Hepatocyte (in vitro differentiated cells): ENCODE measurements at regions not wholly inside any gene's neighbourhood (a gene's known extent, or its start where the extent isn't known, plus 50 kb on each side); places are given as distances from the start of the nearest gene placed in this dataset.

Source experiments
- DNase-seq: peaks from one replicate; pipeline ENCODE4 v3.0.0-alpha.2; 2016; ENCODE audit warnings: low spot score
- H2AFZ ChIP-seq: fragments of 200-600 bp; sonication (generic); 2 replicates; pipeline ENCODE4 v1.6.0; 2016; ENCODE audit warnings: antibody characterized with exemption, mild to moderate bottlenecking
- H3K27ac ChIP-seq: fragments of 200-600 bp; sonication (generic); 2 replicates; pipeline ENCODE4 v1.5.1; 2016; ENCODE audit warnings: mild to moderate bottlenecking
- H3K27me3 ChIP-seq: fragments of 200-600 bp; sonication (generic); 2 replicates; pipeline ENCODE4 v1.6.1; 2016
- H3K36me3 ChIP-seq: fragments of 200-600 bp; sonication (generic); replicated peaks from 2 replicates; pipeline ENCODE4 v1.5.1; 2016; ENCODE audit warnings: low read depth; ENCODE audit not compliant: insufficient read depth
- H3K4me1 ChIP-seq: fragments of 200-600 bp; sonication (generic); 2 replicates; pipeline ENCODE4 v1.5.1; 2016; ENCODE audit warnings: mild to moderate bottlenecking, moderate library complexity; ENCODE audit not compliant: insufficient read depth
- H3K4me2 ChIP-seq: fragments of 200-600 bp; sonication (generic); 2 replicates; pipeline ENCODE4 v1.6.0; 2016
- H3K4me3 ChIP-seq: fragments of 200-600 bp; sonication (generic); 2 replicates; pipeline ENCODE4 v1.5.1; 2016; ENCODE audit warnings: mild to moderate bottlenecking
- H3K79me2 ChIP-seq: fragments of 200-600 bp; sonication (generic); 2 replicates; pipeline ENCODE4 v1.6.0; 2017; ENCODE audit warnings: mild to moderate bottlenecking
- H3K9me2 ChIP-seq: fragments of 200-600 bp; sonication (generic); replicated peaks from 2 replicates; pipeline ENCODE4 v1.6.0; 2017; ENCODE audit warnings: mild to moderate bottlenecking; ENCODE audit not compliant: insufficient read depth
- H3K9me3 ChIP-seq: fragments of 200-600 bp; sonication (generic); 2 replicates; pipeline ENCODE4 v1.5.1; 2016; ENCODE audit warnings: low read depth, mild to moderate bottlenecking
- H4K20me1 ChIP-seq: fragments of 200-600 bp; sonication (generic); 2 replicates; pipeline ENCODE4 v1.6.0; 2016; ENCODE audit warnings: mild to moderate bottlenecking; ENCODE audit not compliant: insufficient read depth, poor library complexity, severe bottlenecking
- CTCF ChIP-seq: fragments of 200-600 bp; sonication (generic); IDR thresholded peaks from 2 replicates; pipeline ENCODE4 v1.5.1; 2016; ENCODE audit warnings: antibody characterized with exemption, mild to moderate bottlenecking; ENCODE audit not compliant: poor library complexity
- EZH2 ChIP-seq: fragments of 200-600 bp; sonication (generic); IDR thresholded peaks from 2 replicates; pipeline ENCODE4 v1.6.1; 2016; ENCODE audit warnings: antibody characterized with exemption, mild to moderate bottlenecking, borderline replicate concordance
- EZH2phosphoT487 ChIP-seq: fragments of 200-600 bp; sonication (generic); IDR thresholded peaks from one replicate; pipeline ENCODE4 v1.6.1; 2018; ENCODE audit warnings: antibody characterized with exemption, mild to moderate bottlenecking, low read depth, moderate library complexity; ENCODE audit not compliant: unreplicated experiment, severe bottlenecking
- WGBS: methylation state at CpG from one replicate; pipeline ENCODE4 v1.1.6; 2016; ENCODE audit warnings: low lambda C conversion rate; ENCODE audit errors: missing lambda C conversion rate; 5-methylcytosine and 5-hydroxymethylcytosine counted together

- Histone ChIP-seq H3K4me1 (no peaks in the 10 kb centered on the region), H2AFZ (no peak overlapping the region), H3K27me3 (no peaks in the 10 kb centered on the region), H3K79me2 (no peaks in the 10 kb centered on the region), H3K9me2 (no peaks in the 10 kb centered on the region), H4K20me1 (no peaks in the 10 kb centered on the region), H3K36me3 (no peaks in the 10 kb centered on the region), H3K9me3 (no peaks in the 10 kb centered on the region), H3K4me3 (no peak overlapping the region), H3K27ac (no peak overlapping the region), H3K4me2 (no peak overlapping the region)
- DNase-seq, result no peak
- no peak for TF ChIP-seq CTCF
- TF ChIP-seq EZH2phosphoT487, result no peak
- TF ChIP-seq EZH2, result no peak
- 62% methylated on average over 3 of the region's 3 CpGs for WGBS
These were observed 138.5 kb upstream of the ARPP21 start for GRCh38 chr3:35500641-35501350.

- no peak for DNase-seq
- no peaks in the 10 kb centered on the region for H4K20me1 ChIP-seq
These were observed 136.6 kb upstream of the ARPP21 start for GRCh38 chr3:35502699-35503098.

GRCh38 chr3:35505181-35505580 lies 134.1 kb upstream of the ARPP21 start:
- Histone ChIP-seq H3K4me2 (peak overlapping the region; percentile 47), H3K9me3 (no peaks in the 10 kb centered on the region), H3K9me2 (no peaks in the 10 kb centered on the region), H4K20me1 (no peaks in the 10 kb centered on the region), H3K36me3 (no peaks in the 10 kb centered on the region), H3K27me3 (no peaks in the 10 kb centered on the region), H3K79me2 (no peaks in the 10 kb centered on the region), H3K27ac (no peak overlapping the region), H2AFZ (no peak overlapping the region), H3K4me3 (no peak overlapping the region), H3K4me1 (no peaks in the 10 kb centered on the region)
- TF ChIP-seq EZH2phosphoT487, result no peak
- no peak for TF ChIP-seq CTCF
- TF ChIP-seq EZH2, result no peak
- 15% methylated on average over 7 of the region's 7 CpGs for whole genome bisulfite sequencing
- peak; percentile 60 for DNase-seq

More at GRCh38 chr3:35502699-35503098, 136.6 kb upstream of the ARPP21 start:
- H3K36me3 ChIP-seq, result no peaks in the 10 kb centered on the region
- no peak overlapping the region for H3K4me2 ChIP-seq
- H3K9me3 ChIP-seq, result no peaks in the 10 kb centered on the region
- no peaks in the 10 kb centered on the region for H3K79me2 ChIP-seq
- H3K4me1 ChIP-seq, result no peaks in the 10 kb centered on the region
- H3K4me3 ChIP-seq, result no peak overlapping the region
- H3K9me2 ChIP-seq, result no peaks in the 10 kb centered on the region
- no peak overlapping the region for H2AFZ ChIP-seq
- H3K27me3 ChIP-seq, result no peaks in the 10 kb centered on the region
- no peak overlapping the region for H3K27ac ChIP-seq
- TF ChIP-seq CTCF, result no peak
- no peak for TF ChIP-seq EZH2
- no peak for TF ChIP-seq EZH2phosphoT487

- H2AFZ ChIP-seq, result no peak overlapping the region
These were observed 133.6 kb upstream of the ARPP21 start for GRCh38 chr3:35505772-35506171.

More at GRCh38 chr3:35505772-35506171, 133.6 kb upstream of the ARPP21 start:
- WGBS, result 98% methylated on average over 3 of the region's 3 CpGs
- Histone ChIP-seq H3K4me1 (no peaks in the 10 kb centered on the region), H3K27ac (no peak overlapping the region), H3K9me3 (no peaks in the 10 kb centered on the region), H3K36me3 (no peaks in the 10 kb centered on the region), H3K27me3 (no peaks in the 10 kb centered on the region), H3K4me2 (no peak overlapping the region), H3K79me2 (no peaks in the 10 kb centered on the region), H3K9me2 (no peaks in the 10 kb centered on the region), H4K20me1 (no peaks in the 10 kb centered on the region), H3K4me3 (no peak overlapping the region)
- TF ChIP-seq EZH2phosphoT487 (no peak), CTCF (no peak), EZH2 (no peak)
- no peak for DNase-seq
